HG02870 (cell line): ENCODE measurements at regions not wholly inside any gene's neighbourhood (a gene's known extent, or its start where the extent isn't known, plus 50 kb on each side); places are given as distances from the start of the nearest gene placed in this dataset.

ENCODE experiments used
- ATAC-seq: cut with Tn5 transposase; IDR thresholded peaks from one replicate; pipeline ENCODE4 v1.9.1; 2021; ENCODE audit warnings: mild to moderate bottlenecking, moderate library complexity; ENCODE audit not compliant: unreplicated experiment

DNA sequence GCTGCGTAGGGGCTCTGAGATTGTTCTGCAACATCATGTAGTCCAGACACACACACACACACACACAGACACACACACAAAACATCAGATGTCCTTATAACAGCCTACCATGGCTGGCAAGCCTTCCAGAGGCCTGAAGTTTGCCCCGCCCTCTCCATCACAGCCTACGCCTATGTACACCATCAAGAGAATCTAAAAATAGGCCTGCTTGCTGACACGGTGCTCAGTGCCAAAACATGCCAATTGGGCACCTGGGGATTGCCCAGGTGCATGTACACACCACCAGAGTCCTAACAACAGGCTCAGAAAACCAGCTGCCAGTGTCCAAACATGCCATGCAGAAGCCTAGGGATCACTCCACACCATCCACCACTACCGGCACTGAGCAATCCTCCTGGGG is 391.7 kb upstream of the SPTLC3 start:
- no peak for ATAC-seq

DNA sequence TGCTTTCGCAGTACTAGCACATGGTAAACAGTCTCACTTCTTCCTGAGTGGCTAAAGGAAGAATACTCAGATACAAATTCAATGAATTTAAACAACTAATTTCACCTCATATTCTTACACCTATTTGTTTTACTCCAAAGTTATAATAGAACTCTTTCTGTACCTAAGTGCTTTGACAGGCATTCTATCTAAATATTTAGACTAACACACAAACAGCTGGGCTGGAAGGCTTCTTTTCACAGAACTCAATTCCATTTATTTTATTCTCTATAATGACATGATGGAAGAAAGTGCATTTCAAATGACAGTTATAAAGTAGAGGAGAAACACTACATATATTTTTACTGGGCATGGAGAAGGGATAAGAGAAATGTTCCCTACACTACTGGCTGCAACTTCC is 384.9 kb upstream of the SPTLC3 start:
- no peak for ATAC-seq

DNA sequence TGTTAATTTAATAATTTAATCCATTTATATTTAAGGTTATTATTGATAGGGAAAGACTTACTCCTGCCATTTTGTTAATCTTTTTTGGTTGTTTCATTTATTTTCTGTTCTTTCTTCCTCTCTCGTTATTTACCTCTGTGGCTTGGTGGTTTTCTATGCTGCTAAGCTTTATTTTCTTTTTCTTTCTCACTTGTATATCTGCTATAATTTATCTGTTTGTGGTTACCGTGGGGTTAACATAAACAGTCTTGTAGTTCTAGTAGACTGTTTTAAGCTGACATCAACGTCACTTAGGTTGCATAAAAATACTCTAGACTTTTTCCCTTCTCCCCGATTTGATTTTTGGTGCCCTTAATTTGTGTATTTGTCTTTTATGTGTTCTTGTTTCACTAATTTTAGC is 381.3 kb upstream of the SPTLC3 start:
- no peak for ATAC-seq

DNA sequence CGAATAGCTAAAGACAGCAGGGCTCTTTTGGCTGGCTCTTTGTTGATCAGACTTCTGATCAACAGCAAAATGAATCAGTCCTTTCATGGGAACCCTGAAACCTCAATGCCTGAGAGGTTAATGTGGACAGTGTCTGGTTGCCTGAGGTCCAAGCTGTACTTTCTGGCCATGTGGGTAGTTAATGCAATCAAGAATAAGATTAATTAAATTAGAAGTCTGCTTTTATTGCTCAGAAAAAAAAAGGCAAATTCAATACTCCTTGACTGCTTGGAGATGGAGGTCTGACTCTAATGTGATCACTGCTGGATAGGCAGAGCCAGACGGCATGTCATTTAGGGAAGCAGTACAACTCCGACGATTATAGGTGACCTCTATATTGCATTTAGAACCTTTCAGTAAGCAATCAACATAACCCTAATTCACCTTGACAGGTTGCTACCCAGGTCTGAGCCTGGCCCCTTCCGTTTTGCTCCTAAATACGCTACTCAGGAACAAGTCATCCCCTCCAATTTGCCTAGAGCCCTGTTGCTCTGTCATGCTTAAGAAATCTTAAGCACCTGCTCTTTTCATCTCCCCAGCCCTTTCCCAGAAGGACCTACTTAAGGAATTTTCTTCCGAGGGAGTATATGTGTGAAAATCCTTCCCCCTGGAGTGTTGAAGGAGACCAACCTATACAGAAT is 370.0 kb upstream of the SPTLC3 start:
- ATAC-seq, result no peak

DNA sequence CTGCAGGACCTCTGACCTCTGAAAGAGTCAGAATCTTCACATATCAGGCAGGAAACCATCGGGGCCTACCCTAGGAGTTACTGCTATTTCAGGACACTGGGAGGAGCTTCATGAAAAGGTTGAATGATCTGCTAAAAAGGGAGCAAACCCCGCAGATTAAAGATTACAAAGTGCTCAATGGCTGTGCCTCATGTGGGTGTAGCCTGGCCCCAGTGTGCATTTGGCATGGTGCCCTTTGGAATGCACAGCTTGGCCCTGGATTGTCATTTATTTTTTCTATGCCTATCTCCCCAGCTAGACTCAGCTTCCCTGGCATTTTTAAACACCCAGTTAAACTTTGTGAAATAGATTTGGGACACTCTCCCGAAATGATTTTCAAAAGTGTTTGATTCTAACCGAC is 368.5 kb upstream of the SPTLC3 start:
- no peak for ATAC-seq

DNA sequence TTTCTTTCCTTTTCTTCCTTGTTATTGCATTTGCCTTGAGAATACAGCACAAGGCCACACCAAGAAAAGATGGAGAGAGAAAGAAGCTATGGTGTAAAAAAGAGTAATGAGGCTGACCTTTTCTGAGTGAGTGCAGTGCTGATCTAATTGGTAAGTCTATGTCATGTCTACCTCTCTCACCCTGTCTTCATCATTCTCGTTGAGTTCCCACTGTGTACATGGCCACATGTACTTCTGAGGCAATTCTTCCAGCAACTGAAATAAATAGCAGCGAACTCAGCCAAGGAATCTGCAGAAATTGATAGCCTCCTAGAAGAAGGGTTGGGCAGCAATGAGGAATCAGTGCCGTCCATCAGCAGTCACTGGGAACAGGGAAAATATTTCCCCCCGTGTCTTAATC is 367.2 kb upstream of the SPTLC3 start:
- ATAC-seq, result no peak

DNA sequence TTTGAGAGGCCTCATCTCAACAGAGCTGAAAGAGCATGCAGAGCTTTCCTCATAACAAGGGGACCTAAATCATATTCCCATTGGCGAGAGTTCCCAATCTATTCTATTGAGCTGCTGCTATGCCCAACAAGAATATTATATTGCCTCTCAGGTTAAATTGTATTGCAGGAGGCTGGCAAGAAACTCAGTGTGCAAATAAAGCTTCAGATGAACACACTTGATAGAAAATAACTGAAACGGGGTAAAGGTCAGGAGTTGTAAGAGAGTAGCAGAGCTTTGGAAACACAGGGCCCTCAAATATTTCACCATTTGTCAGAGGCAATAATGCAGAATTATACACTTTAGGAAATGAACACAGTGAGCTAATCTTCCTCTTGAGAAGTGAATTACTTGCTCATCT is 364.3 kb upstream of the SPTLC3 start:
- ATAC-seq, result no peak

DNA sequence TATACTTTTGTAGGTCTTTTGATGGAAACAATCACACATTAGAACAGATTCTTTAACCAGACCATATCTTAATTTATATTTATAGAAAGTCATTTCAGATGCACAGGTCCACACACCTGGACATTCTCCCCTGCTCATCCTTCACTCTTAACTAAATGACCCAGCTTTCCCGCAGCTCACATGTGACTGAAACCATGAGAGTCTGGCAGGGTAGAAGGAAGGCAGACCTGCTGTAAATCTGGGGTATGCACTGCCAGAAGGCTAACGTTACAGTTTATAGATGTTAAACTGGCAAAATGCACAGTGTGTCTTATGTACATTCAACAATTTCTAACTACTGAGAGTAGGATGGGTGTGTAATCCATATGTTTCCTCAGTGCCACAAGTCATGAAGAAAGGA is 359.5 kb upstream of the SPTLC3 start:
- ATAC-seq, result no peak

DNA sequence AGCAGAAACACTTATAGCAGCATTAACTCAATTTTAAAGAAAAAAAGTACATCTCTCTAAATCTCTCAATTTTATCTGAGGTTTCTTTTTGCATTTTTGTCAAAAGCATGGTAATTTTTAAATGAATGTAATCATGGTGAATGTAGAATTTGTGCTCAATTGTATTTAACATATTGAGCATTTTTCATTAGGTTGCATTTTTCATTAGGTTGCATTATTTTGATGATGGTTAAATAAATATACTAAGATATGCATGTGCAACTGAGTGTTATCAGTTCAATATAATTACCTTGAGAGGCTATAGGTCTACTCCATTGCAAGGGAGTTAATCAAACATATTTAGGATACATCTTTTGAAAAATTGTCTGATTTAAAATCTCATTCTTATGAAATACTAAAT is 355.1 kb upstream of the SPTLC3 start:
- ATAC-seq, result no peak

DNA sequence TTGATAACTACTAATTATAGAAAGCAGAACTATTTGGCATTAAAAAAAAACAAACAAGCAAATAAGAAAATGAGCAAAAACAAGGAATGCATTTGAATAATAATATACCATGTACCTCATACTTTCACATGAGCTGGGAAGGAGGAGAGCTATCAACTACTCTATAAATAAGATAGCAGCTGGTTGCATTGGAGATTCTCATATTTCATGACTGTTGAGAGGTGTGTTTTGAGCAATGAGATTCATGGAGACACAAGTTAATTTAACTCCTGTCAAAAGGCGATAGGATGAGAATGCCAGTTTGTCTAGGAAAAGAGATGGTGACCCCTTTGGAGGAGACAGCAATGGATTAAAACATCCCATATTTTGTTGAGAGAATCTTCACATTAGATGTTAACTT is 348.8 kb upstream of the SPTLC3 start:
- ATAC-seq, result no peak

DNA sequence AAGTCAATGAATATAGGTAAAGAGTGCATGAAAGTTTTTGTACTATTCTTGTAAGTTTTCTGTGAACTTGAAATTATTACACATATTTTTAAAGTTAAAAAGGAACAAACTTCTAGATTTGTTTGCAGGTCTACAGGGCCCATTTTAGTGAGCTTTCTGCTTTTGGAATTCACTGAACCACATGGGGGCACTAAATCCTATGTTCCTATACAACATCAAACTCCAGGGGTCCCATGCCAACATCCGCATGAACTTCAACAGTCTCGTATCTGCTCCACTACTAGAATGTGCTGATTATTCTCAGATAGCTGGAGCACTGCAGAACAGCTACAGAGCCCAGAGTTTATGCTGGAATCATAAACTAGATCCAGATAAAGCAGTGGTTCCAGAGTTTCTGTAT is 347.9 kb upstream of the SPTLC3 start:
- no peak for ATAC-seq

DNA sequence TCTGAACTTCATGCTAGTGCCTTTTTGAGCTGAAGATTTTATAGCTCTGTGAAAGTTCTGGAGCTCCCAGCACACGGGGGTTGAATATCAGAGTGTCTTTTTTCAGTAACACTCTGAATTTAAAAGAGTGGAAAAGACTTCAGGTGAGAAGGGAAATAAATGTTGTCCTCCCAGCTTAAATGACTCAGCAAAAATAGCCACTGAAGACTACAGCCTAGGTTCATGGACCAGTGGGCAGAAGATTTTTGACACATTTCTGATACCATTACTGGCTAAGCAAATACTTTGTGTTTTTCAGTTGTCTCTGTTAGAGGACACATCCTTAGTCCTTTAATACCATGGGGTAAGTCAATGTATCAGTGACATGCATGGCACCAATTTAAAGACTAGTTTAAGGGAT is 338.5 kb upstream of the SPTLC3 start:
- ATAC-seq, result no peak

DNA sequence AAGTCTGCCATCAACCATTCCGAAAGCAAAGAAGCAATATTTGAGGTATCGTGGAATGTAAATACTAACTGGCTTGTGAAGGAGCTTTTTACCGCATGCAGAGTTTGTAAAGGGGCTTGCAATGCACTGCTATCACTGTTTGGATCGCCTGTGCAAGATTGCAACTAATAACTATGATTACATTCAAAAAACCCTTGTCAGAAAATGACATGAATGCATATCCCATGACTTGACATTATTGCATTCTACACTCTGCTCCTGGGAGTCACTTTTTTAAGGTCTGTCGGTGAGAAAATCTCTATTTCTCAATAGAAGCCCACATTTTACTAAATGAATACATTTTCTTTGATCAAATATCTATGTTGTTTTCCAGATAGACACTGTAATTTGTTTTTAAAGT is 335.4 kb upstream of the SPTLC3 start:
- ATAC-seq, result no peak

DNA sequence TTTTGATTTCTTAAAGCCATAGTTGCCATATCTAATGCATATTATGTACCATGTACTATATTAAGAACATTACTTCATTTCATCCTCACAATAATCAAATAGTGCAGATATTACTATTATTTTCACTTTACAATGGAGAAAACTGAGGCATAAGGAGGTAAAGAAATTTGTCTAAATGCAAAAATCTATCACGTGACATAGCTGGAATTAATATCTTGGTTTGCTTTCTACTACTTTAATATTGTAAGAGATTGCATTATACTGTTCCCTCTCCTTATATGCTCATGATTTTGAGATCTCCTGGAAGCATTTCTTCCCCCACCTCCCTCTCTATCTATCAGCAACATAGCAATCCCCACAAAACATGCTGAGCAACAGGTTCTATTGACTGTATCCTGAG is 330.8 kb upstream of the SPTLC3 start:
- no peak for ATAC-seq

DNA sequence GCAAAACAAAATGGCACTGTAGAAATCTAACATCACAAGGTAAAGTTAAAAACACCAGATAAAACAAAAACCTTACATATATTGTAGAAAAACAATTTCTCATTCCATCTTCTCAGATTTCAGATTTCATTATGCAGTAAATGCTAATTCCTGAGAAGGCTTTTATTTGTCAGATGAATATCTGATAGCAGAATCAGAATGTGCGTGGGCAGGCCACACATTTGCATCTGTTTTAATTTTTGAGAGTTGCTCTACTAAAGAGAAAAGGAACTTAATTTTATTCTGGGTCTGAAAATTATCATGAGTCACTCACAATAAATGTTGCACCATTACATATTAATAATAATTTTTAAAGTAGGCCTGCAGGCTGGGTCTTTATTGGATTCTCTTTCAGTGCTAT is 329.3 kb upstream of the SPTLC3 start:
- no peak for ATAC-seq

DNA sequence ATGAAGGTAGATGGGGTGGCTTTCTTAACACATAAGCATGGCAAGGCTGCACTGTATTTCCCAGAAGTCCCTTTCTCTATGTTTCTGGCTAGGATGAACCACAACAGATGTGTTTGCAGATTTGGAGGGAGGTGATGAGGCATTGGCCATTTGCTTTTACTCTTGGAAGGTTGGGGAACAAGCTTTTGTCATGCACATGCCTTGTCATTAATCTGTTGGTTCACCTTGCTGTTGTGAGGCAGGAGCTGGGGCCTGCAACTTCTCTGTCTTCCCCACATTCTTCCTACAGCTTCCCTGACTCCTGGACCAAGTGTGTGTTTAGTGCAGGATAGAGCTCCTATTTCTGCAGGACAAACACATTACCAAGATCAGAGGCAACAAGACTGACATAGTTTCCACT is 326.2 kb upstream of the SPTLC3 start:
- ATAC-seq, result no peak

DNA sequence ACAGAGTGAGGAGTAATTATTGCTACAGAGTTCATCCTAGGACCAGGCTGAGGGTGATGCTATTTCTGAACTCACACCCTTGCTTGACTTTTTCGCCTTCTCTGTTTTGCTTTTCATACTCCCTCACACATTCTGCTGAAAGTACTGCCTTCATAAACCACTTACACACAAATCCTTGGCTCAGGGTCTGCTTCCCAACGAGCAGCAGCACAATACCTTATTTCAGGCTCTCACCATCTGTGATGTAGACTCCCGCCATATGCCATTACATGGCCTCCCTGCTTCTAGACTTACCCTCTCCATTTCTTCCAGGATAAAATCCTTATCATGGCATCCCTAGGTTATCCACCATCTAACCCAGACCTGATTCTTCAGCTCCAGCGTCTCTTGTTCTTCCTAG is 321.3 kb upstream of the SPTLC3 start:
- no peak for ATAC-seq

DNA sequence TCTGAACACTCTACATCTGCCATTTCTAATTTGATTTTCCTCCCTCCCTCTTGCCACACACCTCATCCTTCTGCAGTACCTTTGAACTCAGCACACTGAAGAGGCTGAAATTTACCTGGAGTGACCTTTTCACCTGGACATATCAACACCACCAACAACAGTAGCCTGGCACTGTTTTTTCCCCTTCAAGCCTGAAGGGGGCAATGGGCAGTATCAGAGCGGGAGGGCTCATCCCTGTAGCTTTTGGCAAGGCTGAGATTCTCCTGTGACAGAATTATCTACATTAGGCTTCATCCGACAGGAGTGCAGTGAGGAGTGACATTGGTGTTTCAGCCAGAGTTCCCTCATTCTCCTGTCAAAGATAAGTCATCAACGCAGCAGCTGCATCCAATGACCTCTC is 312.8 kb upstream of the SPTLC3 start:
- ATAC-seq, result no peak

DNA sequence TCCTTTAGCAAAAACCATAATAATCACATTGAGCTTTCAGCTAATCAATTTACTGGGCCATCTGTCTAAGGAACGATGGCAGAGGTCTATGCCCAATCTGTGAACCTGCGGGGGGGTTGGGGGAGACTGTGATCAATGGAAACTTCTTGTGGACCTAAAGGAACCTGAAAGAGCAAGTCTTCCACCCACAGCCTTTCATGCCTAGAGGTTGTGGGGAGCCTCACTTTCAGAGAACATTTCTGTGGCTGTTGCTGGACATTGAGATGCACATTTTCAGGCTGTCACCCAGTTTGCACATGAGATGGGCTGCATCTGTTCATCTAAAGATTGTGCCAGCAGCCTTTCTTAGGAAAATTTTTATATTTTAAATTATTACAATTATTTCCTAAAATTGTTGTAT is 310.0 kb upstream of the SPTLC3 start:
- no peak for ATAC-seq

DNA sequence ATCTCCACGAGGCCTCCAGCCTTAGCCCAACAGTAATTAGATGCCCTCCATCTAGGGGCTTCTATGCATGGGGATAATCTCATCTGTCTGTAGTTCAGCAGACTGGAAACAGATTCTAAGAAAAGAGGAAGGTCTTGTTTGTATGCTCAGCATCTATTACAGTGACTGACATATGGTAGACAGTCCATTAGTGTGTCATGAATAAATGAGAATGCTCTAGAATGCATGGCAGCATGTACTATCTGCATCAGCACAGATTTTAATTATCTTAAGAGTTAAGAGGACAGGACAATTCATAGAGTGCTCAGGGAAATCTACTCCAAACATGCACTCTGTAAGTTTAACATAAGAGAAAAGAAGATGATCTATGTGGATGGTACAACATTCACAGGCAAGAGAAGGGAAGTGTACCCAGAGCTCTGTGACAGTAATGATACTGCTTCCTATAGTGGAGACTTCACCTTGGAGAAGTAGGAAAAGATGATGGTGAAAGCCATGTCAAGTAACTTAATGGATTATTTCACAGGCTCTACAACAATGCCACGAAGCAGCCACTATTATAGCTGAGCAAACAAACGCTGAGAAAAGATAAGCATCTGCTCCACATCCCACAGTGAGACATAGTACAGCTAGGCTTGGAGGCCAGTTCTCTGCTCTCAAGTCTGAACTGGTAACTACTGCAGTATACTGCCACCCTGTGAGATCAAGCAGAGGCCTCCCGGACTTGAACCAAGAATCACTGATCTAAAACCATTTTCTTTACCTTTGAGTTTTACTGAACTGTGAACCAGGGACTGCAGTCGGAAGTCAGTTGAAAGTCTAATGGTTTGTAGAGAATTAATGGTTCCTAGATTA is 309.2 kb upstream of the SPTLC3 start:
- no peak for ATAC-seq

DNA sequence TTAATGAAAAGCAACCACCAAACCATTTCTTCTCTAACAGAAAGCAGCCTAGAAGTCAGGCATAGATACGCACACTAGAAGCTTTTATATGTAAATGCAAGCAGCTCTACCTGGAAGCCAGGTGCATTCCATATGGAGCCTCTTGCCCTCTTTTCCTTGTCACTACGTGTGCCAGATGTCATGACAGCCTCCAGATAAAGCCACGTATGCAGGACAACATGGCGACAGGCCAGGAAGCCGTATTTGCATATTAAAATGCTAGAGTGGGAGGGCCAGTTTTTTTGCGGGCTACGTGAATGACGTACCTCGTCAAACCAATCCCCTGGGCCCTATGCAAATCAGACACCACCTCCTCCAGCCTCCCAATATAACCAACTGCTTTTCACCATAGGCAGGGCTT is 308.1 kb upstream of the SPTLC3 start:
- ATAC-seq, result no peak

DNA sequence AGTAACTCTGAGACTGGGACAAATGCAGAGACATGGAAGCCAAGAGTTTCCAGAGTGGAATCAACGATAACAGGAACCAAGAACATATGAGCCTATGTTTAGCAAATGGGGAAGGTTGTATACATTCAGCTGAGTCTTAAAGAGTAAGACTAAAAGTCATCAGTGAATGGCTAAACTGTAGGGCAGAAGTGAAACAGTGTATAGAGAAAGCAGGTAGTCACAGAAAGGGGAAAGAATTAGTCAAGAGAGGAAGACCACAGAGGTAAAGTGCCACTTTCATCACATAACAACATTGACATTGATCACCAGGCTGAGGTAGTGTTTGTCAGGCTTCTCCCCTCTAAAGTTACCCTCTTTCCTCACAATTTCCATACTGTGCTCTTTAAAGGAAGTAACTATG is 306.5 kb upstream of the SPTLC3 start:
- ATAC-seq, result no peak

DNA sequence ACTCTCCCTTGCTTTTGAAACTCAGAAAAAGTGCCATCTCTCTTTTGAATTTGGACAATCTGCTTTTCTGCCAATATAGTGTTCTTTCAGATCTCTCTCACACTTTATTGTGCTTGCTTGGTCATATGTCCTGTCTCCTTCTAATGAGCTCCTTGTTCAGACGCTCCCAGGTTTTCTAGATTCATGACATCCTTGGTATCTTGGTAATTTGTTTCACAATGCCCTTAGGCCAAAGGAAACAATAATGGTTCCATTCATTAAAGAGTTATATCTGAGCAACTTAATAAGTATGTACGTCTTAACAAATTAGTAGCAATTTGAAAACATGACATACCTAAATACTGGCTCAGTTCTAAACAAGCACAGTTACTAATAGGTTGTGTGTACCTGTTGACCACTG is 293.4 kb upstream of the SPTLC3 start:
- ATAC-seq, result no peak
